ENCODE measurements at regions not wholly inside any gene's neighbourhood (a gene's known extent, or its start where the extent isn't known, plus 50 kb on each side); places are given as distances from the start of the nearest gene placed in this dataset.

DNA sequence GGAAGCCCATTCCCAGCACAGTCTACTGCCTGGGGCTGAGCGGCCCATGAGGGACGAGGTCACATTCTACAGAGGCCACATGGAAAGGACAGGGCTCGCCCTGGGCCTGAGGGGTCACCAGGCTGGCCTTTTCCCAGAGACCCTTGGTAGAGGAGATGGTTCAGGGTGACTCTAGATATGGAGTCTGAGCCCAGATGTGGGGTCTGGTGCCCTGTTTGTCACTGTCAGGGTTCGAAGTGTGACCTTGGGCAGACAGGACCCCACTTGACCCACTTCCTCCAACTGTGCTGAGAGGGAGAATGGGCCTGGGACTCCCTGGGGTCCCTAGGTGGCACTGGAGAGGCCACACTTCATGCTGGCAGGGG lies 81.0 kb downstream of the MYEOV start:
- TF ChIP-seq, protein P1, sequence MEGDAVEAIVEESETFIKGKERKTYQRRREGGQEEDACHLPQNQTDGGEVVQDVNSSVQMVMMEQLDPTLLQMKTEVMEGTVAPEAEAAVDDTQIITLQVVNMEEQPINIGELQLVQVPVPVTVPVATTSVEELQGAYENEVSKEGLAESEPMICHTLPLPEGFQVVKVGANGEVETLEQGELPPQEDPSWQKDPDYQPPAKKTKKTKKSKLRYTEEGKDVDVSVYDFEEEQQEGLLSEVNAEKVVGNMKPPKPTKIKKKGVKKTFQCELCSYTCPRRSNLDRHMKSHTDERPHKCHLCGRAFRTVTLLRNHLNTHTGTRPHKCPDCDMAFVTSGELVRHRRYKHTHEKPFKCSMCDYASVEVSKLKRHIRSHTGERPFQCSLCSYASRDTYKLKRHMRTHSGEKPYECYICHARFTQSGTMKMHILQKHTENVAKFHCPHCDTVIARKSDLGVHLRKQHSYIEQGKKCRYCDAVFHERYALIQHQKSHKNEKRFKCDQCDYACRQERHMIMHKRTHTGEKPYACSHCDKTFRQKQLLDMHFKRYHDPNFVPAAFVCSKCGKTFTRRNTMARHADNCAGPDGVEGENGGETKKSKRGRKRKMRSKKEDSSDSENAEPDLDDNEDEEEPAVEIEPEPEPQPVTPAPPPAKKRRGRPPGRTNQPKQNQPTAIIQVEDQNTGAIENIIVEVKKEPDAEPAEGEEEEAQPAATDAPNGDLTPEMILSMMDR (IDR thresholded peaks at IDR 0.05): no peak
- TF ChIP-seq POLR2A (IDR thresholded peaks at IDR 0.05) (no peak), POLR2AphosphoS5 (IDR thresholded peaks at IDR 0.05) (no peak)
- intact Hi-C loops (cut with DNase I): no loop called here
- Histone ChIP-seq H3K4me1 (replicated peaks) (no peaks in the 10 kb centered on the region), H3K27me3 (replicated peaks; ENCODE audit: insufficient read depth) (no peaks in the 10 kb centered on the region), H3K36me3 (no peaks in the 10 kb centered on the region), H3K27ac (no peak overlapping the region), H3K4me3 (no peak overlapping the region), H3K9me3 (no peaks in the 10 kb centered on the region)
- DNase-seq (ENCODE audit: low spot score): no peak
- WGBS: 96% methylated on average over 4 of the region's 4 CpGs

GRCh38 chr11:69375316-69376154 lies 81.6 kb downstream of the MYEOV start:
- H3K27ac ChIP-seq: no peak overlapping the region

DNA sequence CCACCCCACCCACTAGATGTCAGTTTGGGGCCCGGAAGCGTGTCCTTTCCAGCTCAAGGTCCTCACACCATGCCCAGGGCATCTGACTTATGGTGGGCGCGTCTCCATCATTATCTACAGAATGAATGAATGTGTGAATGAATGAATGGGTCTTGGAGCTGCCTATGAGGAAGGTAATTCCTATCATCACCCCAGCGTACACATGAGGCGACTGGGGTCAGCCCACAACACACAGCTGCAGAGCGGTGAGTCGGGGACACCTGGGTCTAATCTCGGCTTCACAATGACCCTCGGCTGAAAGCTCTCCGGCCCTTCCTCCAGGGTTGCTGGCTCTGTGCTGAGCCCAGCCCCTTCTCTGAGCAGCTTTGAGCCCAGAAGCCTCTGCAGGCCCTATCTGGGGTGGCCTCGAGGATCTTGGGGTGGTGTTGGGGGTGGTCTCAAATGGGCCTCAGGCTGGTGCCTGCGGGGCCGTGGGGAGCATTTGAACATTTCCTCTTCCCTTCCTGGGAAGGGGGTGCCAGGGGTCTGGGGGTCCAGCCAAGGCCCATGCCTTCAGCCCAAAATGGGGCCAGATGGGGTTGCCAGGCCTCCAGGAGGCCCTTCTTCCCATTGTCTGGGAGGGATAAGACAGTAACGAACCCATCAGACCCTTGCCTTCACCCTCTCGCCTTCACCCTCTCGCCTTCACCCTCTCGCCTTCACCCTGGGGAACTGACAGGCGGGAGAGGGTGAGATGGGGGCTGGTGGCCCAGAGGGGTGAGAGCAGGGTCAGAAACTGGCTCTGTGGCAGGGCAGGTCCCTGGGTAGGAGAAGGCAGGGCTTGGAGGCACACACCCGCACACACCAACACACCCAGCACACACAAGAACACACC lies 82.4 kb downstream of the MYEOV start:
- Histone ChIP-seq H3K4me1 (replicated peaks) (no peaks in the 10 kb centered on the region), H3K27ac (no peak overlapping the region), H3K4me3 (no peak overlapping the region), H3K27me3 (replicated peaks; ENCODE audit: insufficient read depth) (no peaks in the 10 kb centered on the region), H3K9me3 (no peaks in the 10 kb centered on the region), H3K36me3 (no peaks in the 10 kb centered on the region)
- no peak for TF ChIP-seq POLR2AphosphoS5 (IDR thresholded peaks at IDR 0.05)
- TF ChIP-seq, protein P1 (IDR thresholded peaks at IDR 0.05): no peak
- intact Hi-C loops (cut with DNase I): no loop called here
- DNase-seq (ENCODE audit: low spot score): no peak
- 88% methylated on average over 20 of the region's 20 CpGs for WGBS

More at GRCh38 chr11:69375316-69376154, 81.6 kb downstream of the MYEOV start:
- Histone ChIP-seq H3K36me3 (no peaks in the 10 kb centered on the region), H3K9me3 (no peaks in the 10 kb centered on the region), H3K27me3 (replicated peaks; ENCODE audit: insufficient read depth) (no peaks in the 10 kb centered on the region), H3K4me3 (no peak overlapping the region), H3K4me1 (replicated peaks) (no peaks in the 10 kb centered on the region)
- DNase-seq (ENCODE audit: low spot score): no peak
- no peak for TF ChIP-seq POLR2A (IDR thresholded peaks at IDR 0.05)
- no peak for TF ChIP-seq POLR2AphosphoS5 (IDR thresholded peaks at IDR 0.05)
- TF ChIP-seq, protein P1 (IDR thresholded peaks at IDR 0.05): no peak
- WGBS: 91% methylated on average over 22 of the region's 22 CpGs
- intact Hi-C loops (cut with DNase I): no loop called here

- H3K36me3 ChIP-seq: no peaks in the 10 kb centered on the region
- 50% methylated on average over 54 of the region's 54 CpGs for WGBS
- no peak overlapping the region for H3K27ac ChIP-seq
- H3K27me3 ChIP-seq (replicated peaks; ENCODE audit: insufficient read depth): no peaks in the 10 kb centered on the region
- H3K9me3 ChIP-seq: no peaks in the 10 kb centered on the region
- intact Hi-C loops (cut with DNase I): no loop called here
- DNase-seq (ENCODE audit: low spot score): peak; percentile 23
- H3K4me1 ChIP-seq (replicated peaks): no peaks in the 10 kb centered on the region
- TF ChIP-seq POLR2AphosphoS5 (IDR thresholded peaks at IDR 0.05) (no peak), POLR2A (IDR thresholded peaks at IDR 0.05) (no peak)
- TF ChIP-seq, protein P1 (IDR thresholded peaks at IDR 0.05): no peak
- no peak overlapping the region for H3K4me3 ChIP-seq
These were observed 83.3 kb downstream of the MYEOV start for GRCh38 chr11:69377029-69377952.

All from prostate gland (tissue), 2 donors.